Erythroblast (primary cell): ENCODE measurements at regions not wholly inside any gene's neighbourhood (a gene's known extent, or its start where the extent isn't known, plus 50 kb on each side); places are given as distances from the start of the nearest gene placed in this dataset.

Experiments
- GATA1 ChIP-seq: IDR thresholded peaks from 2 replicates; pipeline ENCODE4 v1.6.1; 2011; ENCODE audit warnings: low read depth, mild to moderate bottlenecking, control low read depth, low read length, moderate library complexity
- POLR2A ChIP-seq: IDR thresholded peaks from 2 replicates; pipeline ENCODE4 v1.6.1; 2011; ENCODE audit warnings: mild to moderate bottlenecking, low read length

GRCh38 chr3:135419155-135419554 is 546.4 kb upstream of the PPP2R3A start:
- TF ChIP-seq POLR2A (no peak), GATA1 (no peak)
